K562 (cell line): ENCODE measurements at regions not wholly inside any gene's neighbourhood (a gene's known extent, or its start where the extent isn't known, plus 50 kb on each side); places are given as distances from the start of the nearest gene placed in this dataset.

Experiments
- ATAC-seq: fragments of 200-7000 bp; cut with Tn5 transposase; 3 replicates; pipeline ENCODE4 v1.9.1; 2020; ENCODE audit warnings: moderate library complexity
- BruUV-seq: library from RNA; stranded (reverse); fragments of 400-500 nt; replicated peaks from 2 replicates; lab custom pipeline; 2021; lab: Mats Ljungman, UMichigan
- CTCF ChIA-PET: fragments of 300-600 bp; formaldehyde crosslinking; extraction: SDS; loops from one replicate; lab custom pipeline; 2021; ENCODE audit warnings: low intra/inter-chr PET ratio; lab: Yijun Ruan, JAX
- POLR2A ChIA-PET: fragments of 300-600, 350-650 bp; sonication (Branson Sonifier 250); formaldehyde crosslinking; extraction: SDS; loops from one replicate; lab custom pipeline; 2021; ENCODE audit warnings: antibody characterized with exemption, inconsistent platforms; lab: Yijun Ruan, JAX
- DNase-seq, 4 experiments: peaks; one replicate each; pipeline versions ENCODE4 v3.0.0 to v3.0.0-alpha.2; 2011 to 2018; ENCODE audit warnings: low spot score in 3 of 4, mixed read lengths in 3 of 4; ENCODE audit errors: extremely low read depth in 1 of 4
- FAIRE-seq: peaks from 2 replicates; lab custom pipeline; 2011; peaks lifted over from hg19 to GRCh38; lab: Jason Lieb, UNC
- H2AFZ ChIP-seq: 2 replicates; pipeline ENCODE4 v1.6.0; 2011; ENCODE audit warnings: low read depth, low read length, control low read depth, inconsistent platforms
- H3K27ac ChIP-seq: fragments of 200-600 bp; 3 replicates; pipeline ENCODE4 v1.8.0; 2011; ENCODE audit warnings: low read depth, mild to moderate bottlenecking, control low read depth, inconsistent platforms, low read length, moderate library complexity, mixed read lengths; ENCODE audit errors: extremely low read depth
- H3K27me3 ChIP-seq, 2 experiments: fragments of 300-600 bp in 1 of 2; 2 replicates in 1 of 2; 3 replicates in 1 of 2; pipeline versions ENCODE4 v1.6.0 to v1.8.0; 2011; ENCODE audit warnings: inconsistent platforms in 2 of 2, low read length in 2 of 2, mild to moderate bottlenecking in 1 of 2, mixed read lengths in 1 of 2, moderate library complexity in 1 of 2; ENCODE audit not compliant: control insufficient read depth in 2 of 2, insufficient read depth in 2 of 2
- H3K36me3 ChIP-seq: fragments of 300-600 bp; 3 replicates; pipeline ENCODE4 v1.8.0; 2011; ENCODE audit warnings: mild to moderate bottlenecking, low read length, inconsistent platforms; ENCODE audit not compliant: control insufficient read depth, insufficient read depth
- H3K4me1 ChIP-seq, 2 experiments: fragments of 200-600 bp in 1 of 2; replicated peaks in 1 of 2; 2 replicates in 1 of 2; 3 replicates in 1 of 2; pipeline versions ENCODE4 v1.5.1 to v1.8.0; 2011; ENCODE audit warnings: inconsistent platforms in 2 of 2, low read length in 2 of 2, mild to moderate bottlenecking in 1 of 2, mixed read lengths in 1 of 2, moderate library complexity in 1 of 2; ENCODE audit not compliant: control insufficient read depth in 2 of 2, insufficient read depth in 2 of 2
- H3K4me2 ChIP-seq: 2 replicates; pipeline ENCODE4 v1.6.1; 2011; ENCODE audit warnings: low read length, control low read depth, inconsistent platforms, mixed read lengths; ENCODE audit not compliant: insufficient read depth
- H3K4me3 ChIP-seq: fragments of 200-600 bp; sonication (generic), shearing (Covaris generic); 2 replicates; pipeline ENCODE4 v1.5.1; 2016; ENCODE audit warnings: control low read depth, inconsistent platforms
- H3K79me2 ChIP-seq: fragments of 200-600 bp; 3 replicates; pipeline ENCODE4 v1.8.0; 2011; ENCODE audit warnings: low read length, inconsistent platforms; ENCODE audit not compliant: control insufficient read depth, insufficient read depth
- H3K9ac ChIP-seq, 2 experiments: 2 replicates each; pipeline versions ENCODE4 v1.6.0 to v1.6.1; 2011; ENCODE audit warnings: low read depth in 2 of 2, low read length in 2 of 2, control low read depth in 1 of 2, inconsistent platforms in 1 of 2, mild to moderate bottlenecking in 1 of 2, mixed read lengths in 1 of 2; ENCODE audit not compliant: insufficient read depth in 1 of 2
- H3K9me1 ChIP-seq: one replicate; pipeline ENCODE4 v1.6.0; 2011; ENCODE audit warnings: inconsistent platforms, mild to moderate bottlenecking, low read length, moderate library complexity; ENCODE audit not compliant: control insufficient read depth, insufficient read depth
- H3K9me3 ChIP-seq: replicated peaks from 2 replicates; pipeline ENCODE4 v1.5.1; 2011; ENCODE audit warnings: low read depth, low read length, inconsistent platforms; ENCODE audit not compliant: control insufficient read depth, insufficient read depth
- H4K20me1 ChIP-seq: replicated peaks from 2 replicates; pipeline ENCODE4 v1.6.1; 2011; ENCODE audit warnings: low read length, inconsistent platforms, mixed read lengths; ENCODE audit not compliant: control insufficient read depth, insufficient read depth
- NONO ChIP-seq, 2 experiments: fragments of 200-400 bp in 1 of 2; fragments of 450-650 bp in 1 of 2; formaldehyde crosslinking in 1 of 2; IDR thresholded peaks; 2 replicates each; pipeline ENCODE4 v1.6.1; 2017; ENCODE audit warnings: low read depth in 2 of 2, mild to moderate bottlenecking in 2 of 2, moderate library complexity in 2 of 2, low read length in 1 of 2
- RAD51 ChIP-seq: fragments of 450-650 bp; IDR thresholded peaks from 2 replicates; pipeline ENCODE4 v1.7.1; 2016; ENCODE audit warnings: low read depth, mild to moderate bottlenecking, borderline replicate concordance
- ZFX ChIP-seq: sonication (generic); formaldehyde crosslinking; IDR thresholded peaks from 2 replicates; pipeline ENCODE4 v1.8.0; 2022; ENCODE audit warnings: mild to moderate bottlenecking, missing genetic modification reagents, moderate library complexity
- WGBS: fragments of 100-300 bp; shearing (Covaris generic); methylation state at CpG from one replicate; pipeline ENCODE4 v1.1.6; 2016; ENCODE audit warnings: low coverage, mixed read lengths; ENCODE audit not compliant: insufficient coverage; ENCODE audit errors: missing lambda C conversion rate; 5-methylcytosine and 5-hydroxymethylcytosine counted together
- in situ Hi-C: fragments of 300-500 bp; cut with MboI; formaldehyde crosslinking; loops from 4 replicates; pipeline ENCODE4 v1.15.0; 2018; ENCODE audit warnings: inconsistent platforms, mixed read lengths
- intact Hi-C: fragments of 100-400 bp; cut with micrococcal nuclease; formaldehyde crosslinking; loops from 2 replicates; pipeline ENCODE4 v1.14.2; 2022
- TF ChIP-seq, protein P1 (sequence below): fragments of 200-800 bp; sonication (Bioruptor generic); IDR thresholded peaks from 2 replicates; pipeline ENCODE4 v1.6.1; 2017; ENCODE audit warnings: missing genetic modification characterization, missing compliant biosample characterization
- TF ChIP-seq, protein P2 (sequence below), 2 experiments: fragments of 450-650 bp in 1 of 2; sonication (generic) in 1 of 2; formaldehyde crosslinking in 1 of 2; IDR thresholded peaks; 2 replicates each; pipeline versions ENCODE4 v1.7.1 to v1.9.0; 2016 to 2022; ENCODE audit warnings: inconsistent platforms in 1 of 2, mild to moderate bottlenecking in 1 of 2, missing genetic modification reagents in 1 of 2
- TF ChIP-seq, protein P3 (sequence below): fragments of 150-350 bp; IDR thresholded peaks from 2 replicates; pipeline ENCODE4 v1.6.1; 2014; ENCODE audit warnings: low read depth, mild to moderate bottlenecking, low read length, borderline replicate concordance

DNA sequence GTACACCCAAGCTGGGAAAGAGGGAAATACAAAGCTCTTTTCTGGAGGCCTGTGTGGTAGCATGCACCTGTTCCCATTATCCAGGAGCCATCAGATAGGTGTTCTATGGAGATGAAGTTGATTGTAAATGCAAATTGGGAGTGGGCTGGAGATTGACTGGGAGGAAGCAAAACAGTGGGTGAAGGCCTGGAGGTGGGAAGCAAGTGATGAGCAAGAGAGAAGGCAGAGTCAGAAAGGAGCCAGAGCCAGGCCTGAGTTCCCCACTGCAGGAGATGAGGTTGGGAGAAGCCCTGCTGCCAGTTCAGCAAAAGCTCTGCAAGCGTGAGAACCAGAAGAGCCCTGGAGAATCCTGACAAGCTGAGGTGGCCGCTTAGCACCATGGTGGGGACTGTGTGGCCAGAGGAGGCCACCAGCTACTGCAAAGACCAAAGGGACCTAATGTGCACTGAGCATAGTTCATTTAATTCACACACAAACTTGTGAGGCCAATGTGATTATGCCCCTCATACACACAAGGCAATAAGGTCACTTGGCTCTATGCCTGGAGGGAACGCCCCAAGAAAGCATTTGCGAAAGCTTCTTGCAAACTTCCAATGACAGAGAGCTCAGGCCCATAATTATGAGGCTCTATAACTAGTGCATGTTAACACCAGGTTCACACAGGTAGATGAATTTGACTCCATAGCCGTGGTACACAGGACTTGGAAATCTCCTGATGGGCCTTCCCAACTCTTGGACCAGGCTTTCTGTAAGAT is 73.0 kb upstream of the GRIK3 start:
- no peak overlapping the region for H3K4me2 ChIP-seq
- H3K9ac ChIP-seq, result no peak overlapping the region
- no peak overlapping the region for H3K27ac ChIP-seq
- POLR2A ChIA-PET, result interaction anchor here (0.6 kb wide), 2 partner anchors 229 to 578 kb away, joined by 3 read pairs; no protein-coding TSS in a partner anchor
- WGBS, result under 1% methylated on average over 5 of the region's 5 CpGs
- H3K27me3 ChIP-seq, result 0 out of 5 replicates have a peak, but pooled peaks cover 0 to 3% of the 10 kb centered on the region in 2 experiments
- ATAC-seq, result no peak
- no peaks in the 10 kb centered on the region for H3K79me2 ChIP-seq
- H3K9me1 ChIP-seq, result no peaks in the 10 kb centered on the region
- CTCF ChIA-PET, result no interaction called here
- intact Hi-C loops, result no loop called here
- no TSS peak for BruUV-seq
- no peak for FAIRE-seq
- DNase-seq, result no peak
- no peaks in the 10 kb centered on the region for H4K20me1 ChIP-seq
- no peak overlapping the region for H2AFZ ChIP-seq
- H3K36me3 ChIP-seq, result no peaks in the 10 kb centered on the region
- H3K4me1 ChIP-seq, result no peaks in the 10 kb centered on the region; a peak in 1 of 5 replicates
- H3K9me3 ChIP-seq, result no peaks in the 10 kb centered on the region
- in situ Hi-C loops, result no loop called here
- H3K4me3 ChIP-seq, result no peak overlapping the region
- TF ChIP-seq, protein P1, sequence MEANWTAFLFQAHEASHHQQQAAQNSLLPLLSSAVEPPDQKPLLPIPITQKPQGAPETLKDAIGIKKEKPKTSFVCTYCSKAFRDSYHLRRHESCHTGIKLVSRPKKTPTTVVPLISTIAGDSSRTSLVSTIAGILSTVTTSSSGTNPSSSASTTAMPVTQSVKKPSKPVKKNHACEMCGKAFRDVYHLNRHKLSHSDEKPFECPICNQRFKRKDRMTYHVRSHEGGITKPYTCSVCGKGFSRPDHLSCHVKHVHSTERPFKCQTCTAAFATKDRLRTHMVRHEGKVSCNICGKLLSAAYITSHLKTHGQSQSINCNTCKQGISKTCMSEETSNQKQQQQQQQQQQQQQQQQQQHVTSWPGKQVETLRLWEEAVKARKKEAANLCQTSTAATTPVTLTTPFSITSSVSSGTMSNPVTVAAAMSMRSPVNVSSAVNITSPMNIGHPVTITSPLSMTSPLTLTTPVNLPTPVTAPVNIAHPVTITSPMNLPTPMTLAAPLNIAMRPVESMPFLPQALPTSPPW (CRISPR knock-in tag), result no peak
- TF ChIP-seq, protein P2, sequence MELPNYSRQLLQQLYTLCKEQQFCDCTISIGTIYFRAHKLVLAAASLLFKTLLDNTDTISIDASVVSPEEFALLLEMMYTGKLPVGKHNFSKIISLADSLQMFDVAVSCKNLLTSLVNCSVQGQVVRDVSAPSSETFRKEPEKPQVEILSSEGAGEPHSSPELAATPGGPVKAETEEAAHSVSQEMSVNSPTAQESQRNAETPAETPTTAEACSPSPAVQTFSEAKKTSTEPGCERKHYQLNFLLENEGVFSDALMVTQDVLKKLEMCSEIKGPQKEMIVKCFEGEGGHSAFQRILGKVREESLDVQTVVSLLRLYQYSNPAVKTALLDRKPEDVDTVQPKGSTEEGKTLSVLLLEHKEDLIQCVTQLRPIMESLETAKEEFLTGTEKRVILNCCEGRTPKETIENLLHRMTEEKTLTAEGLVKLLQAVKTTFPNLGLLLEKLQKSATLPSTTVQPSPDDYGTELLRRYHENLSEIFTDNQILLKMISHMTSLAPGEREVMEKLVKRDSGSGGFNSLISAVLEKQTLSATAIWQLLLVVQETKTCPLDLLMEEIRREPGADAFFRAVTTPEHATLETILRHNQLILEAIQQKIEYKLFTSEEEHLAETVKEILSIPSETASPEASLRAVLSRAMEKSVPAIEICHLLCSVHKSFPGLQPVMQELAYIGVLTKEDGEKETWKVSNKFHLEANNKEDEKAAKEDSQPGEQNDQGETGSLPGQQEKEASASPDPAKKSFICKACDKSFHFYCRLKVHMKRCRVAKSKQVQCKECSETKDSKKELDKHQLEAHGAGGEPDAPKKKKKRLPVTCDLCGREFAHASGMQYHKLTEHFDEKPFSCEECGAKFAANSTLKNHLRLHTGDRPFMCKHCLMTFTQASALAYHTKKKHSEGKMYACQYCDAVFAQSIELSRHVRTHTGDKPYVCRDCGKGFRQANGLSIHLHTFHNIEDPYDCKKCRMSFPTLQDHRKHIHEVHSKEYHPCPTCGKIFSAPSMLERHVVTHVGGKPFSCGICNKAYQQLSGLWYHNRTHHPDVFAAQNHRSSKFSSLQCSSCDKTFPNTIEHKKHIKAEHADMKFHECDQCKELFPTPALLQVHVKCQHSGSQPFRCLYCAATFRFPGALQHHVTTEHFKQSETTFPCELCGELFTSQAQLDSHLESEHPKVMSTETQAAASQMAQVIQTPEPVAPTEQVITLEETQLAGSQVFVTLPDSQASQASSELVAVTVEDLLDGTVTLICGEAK (IDR thresholded peaks at IDR 0.05), result no peak
- TF ChIP-seq, protein P2 (CRISPR knock-in tag; IDR thresholded peaks at IDR 0.05), result no peak
- TF ChIP-seq ZFX (CRISPR knock-in tag), result no peak
- TF ChIP-seq, protein P3, sequence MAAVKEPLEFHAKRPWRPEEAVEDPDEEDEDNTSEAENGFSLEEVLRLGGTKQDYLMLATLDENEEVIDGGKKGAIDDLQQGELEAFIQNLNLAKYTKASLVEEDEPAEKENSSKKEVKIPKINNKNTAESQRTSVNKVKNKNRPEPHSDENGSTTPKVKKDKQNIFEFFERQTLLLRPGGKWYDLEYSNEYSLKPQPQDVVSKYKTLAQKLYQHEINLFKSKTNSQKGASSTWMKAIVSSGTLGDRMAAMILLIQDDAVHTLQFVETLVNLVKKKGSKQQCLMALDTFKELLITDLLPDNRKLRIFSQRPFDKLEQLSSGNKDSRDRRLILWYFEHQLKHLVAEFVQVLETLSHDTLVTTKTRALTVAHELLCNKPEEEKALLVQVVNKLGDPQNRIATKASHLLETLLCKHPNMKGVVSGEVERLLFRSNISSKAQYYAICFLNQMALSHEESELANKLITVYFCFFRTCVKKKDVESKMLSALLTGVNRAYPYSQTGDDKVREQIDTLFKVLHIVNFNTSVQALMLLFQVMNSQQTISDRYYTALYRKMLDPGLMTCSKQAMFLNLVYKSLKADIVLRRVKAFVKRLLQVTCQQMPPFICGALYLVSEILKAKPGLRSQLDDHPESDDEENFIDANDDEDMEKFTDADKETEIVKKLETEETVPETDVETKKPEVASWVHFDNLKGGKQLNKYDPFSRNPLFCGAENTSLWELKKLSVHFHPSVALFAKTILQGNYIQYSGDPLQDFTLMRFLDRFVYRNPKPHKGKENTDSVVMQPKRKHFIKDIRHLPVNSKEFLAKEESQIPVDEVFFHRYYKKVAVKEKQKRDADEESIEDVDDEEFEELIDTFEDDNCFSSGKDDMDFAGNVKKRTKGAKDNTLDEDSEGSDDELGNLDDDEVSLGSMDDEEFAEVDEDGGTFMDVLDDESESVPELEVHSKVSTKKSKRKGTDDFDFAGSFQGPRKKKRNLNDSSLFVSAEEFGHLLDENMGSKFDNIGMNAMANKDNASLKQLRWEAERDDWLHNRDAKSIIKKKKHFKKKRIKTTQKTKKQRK, result no peak
- TF ChIP-seq RAD51, result no peak
- TF ChIP-seq NONO (IDR thresholded peaks at IDR 0.05; ENCODE audit: low read depth in 2 of 2, low read length in 1 of 2), result no peak
